Transverse colon (tissue), 4 donors: ENCODE measurements at regions not wholly inside any gene's neighbourhood (a gene's known extent, or its start where the extent isn't known, plus 50 kb on each side); places are given as distances from the start of the nearest gene placed in this dataset.

Source experiments
- DNase-seq: peaks from one replicate; pipeline ENCODE4 v3.0.0-alpha.2; 2019
- H3K27ac ChIP-seq, 4 donors: fragments of 200-600 bp; sonication (generic); 2 replicates each; pipeline ENCODE4 v1.5.1; 2016 to 2018; ENCODE audit warnings: inconsistent platforms in 4 of 4
- H3K27me3 ChIP-seq: fragments of 200-600 bp; sonication (generic); 2 replicates; pipeline ENCODE4 v1.5.1; 2017; ENCODE audit warnings: inconsistent platforms
- H3K36me3 ChIP-seq, 4 donors: fragments of 200-600 bp; sonication (generic); 2 replicates each; pipeline ENCODE4 v1.5.1; 2017 to 2019; ENCODE audit warnings: inconsistent platforms in 4 of 4
- H3K4me1 ChIP-seq, 4 donors: fragments of 200-600 bp; sonication (generic); 2 replicates each; pipeline ENCODE4 v1.5.1; 2017 to 2020; ENCODE audit warnings: inconsistent platforms in 4 of 4
- H3K4me3 ChIP-seq, 4 donors: fragments of 200-600 bp; sonication (generic); 1 replicate in 1 of 4; 2 replicates in 3 of 4; pipeline versions ENCODE4 v1.5.1 to v1.6.1; 2017 to 2019; ENCODE audit warnings: inconsistent platforms in 4 of 4
- H3K9me3 ChIP-seq, 2 donors: fragments of 200-600 bp; sonication (generic); 2 replicates each; pipeline ENCODE4 v1.5.1; 2017 to 2019; ENCODE audit warnings: inconsistent platforms in 2 of 2
- CTCF ChIP-seq, 5 experiments: fragments of 200-600 bp in 3 of 5; fragments of 450-650 bp in 2 of 5; sonication (generic) in 3 of 5; IDR thresholded peaks; 1 replicate in 2 of 5; 2 replicates in 3 of 5; pipeline ENCODE4 v1.5.1; 2016 to 2017; ENCODE audit warnings: antibody characterized with exemption in 5 of 5, inconsistent platforms in 3 of 5, mild to moderate bottlenecking in 2 of 5, moderate library complexity in 1 of 5
- EP300 ChIP-seq: sonication (generic); formaldehyde crosslinking; IDR thresholded peaks from one replicate; pipeline ENCODE4 v1.6.1; 2017; ENCODE audit warnings: antibody characterized with exemption, low read depth
- POLR2A ChIP-seq: fragments of 450-650 bp; IDR thresholded peaks from one replicate; pipeline ENCODE4 v1.6.1; 2016; ENCODE audit warnings: antibody characterized with exemption, mild to moderate bottlenecking, moderate library complexity
- POLR2AphosphoS5 ChIP-seq, 3 donors: sonication (generic); formaldehyde crosslinking; IDR thresholded peaks; one replicate each; pipeline ENCODE4 v1.6.1; 2016; ENCODE audit warnings: antibody characterized with exemption in 3 of 3
- WGBS, 2 donors: methylation state at CpG; one replicate each; pipeline ENCODE4 v1.1.5; 2018; ENCODE audit warnings: low coverage in 1 of 2; 5-methylcytosine and 5-hydroxymethylcytosine counted together
- in situ Hi-C, 4 donors: fragments of 200-750 bp; cut with MboI; loops; one replicate each; pipeline versions ENCODE4 v1.15.0 to v1.15.1; 2017; ENCODE audit warnings: low sequenced_read_pairs in 3 of 4, low pct_ligation_motif_present in 1 of 4, low pct_unique_long_range_greater_than_20kb in 1 of 4
- intact Hi-C: fragments of 100-400 bp; cut with DNase I; formaldehyde crosslinking; loops from one replicate; pipeline ENCODE4 v1.15.1; 2023; ENCODE audit warnings: low total_unique reads

GRCh38 chr3:20543535-20544226, 357.7 kb upstream of the SGO1 start:
- Histone ChIP-seq H3K4me3 (no peak overlapping the region), H3K9me3 (peaks cover 0 to 3% of the 10 kb centered on the region in 2 donors), H3K4me1 (no peaks in the 10 kb centered on the region), H3K27ac (no peak overlapping the region), H3K27me3 (no peaks in the 10 kb centered on the region), H3K36me3 (no peaks in the 10 kb centered on the region)
- TF ChIP-seq CTCF (IDR thresholded peaks at IDR 0.05): no peak
- TF ChIP-seq POLR2AphosphoS5 (IDR thresholded peaks at IDR 0.05): no peak
- TF ChIP-seq EP300: no peak
- no peak for TF ChIP-seq POLR2A
- no peak for DNase-seq
- intact Hi-C loops (no loop called here), in situ Hi-C loops (no loop called here)
- WGBS, 2 donors: 78 to 86% methylated on average over 5 of the region's 5 CpGs

- TF ChIP-seq POLR2AphosphoS5 (IDR thresholded peaks at IDR 0.05) (no peak), CTCF (IDR thresholded peaks at IDR 0.05) (no peak), POLR2A (no peak)
- no peaks in the 10 kb centered on the region for H3K36me3 ChIP-seq
- H3K27ac ChIP-seq: no peak overlapping the region
- no peaks in the 10 kb centered on the region for H3K27me3 ChIP-seq
- H3K4me3 ChIP-seq: no peak overlapping the region
- no peaks in the 10 kb centered on the region for H3K9me3 ChIP-seq
- 80 to 85% methylated on average over 1 to 3 of the region's 3 CpGs for WGBS, 2 donors
- DNase-seq: no peak
- in situ Hi-C loops (no loop called here), intact Hi-C loops (no loop called here)
- no peaks in the 10 kb centered on the region for H3K4me1 ChIP-seq
These were observed 354.1 kb upstream of the SGO1 start for GRCh38 chr3:20540066-20540465.

- no peak for TF ChIP-seq EP300
- TF ChIP-seq CTCF (IDR thresholded peaks at IDR 0.05): no peak
- TF ChIP-seq POLR2A: no peak
- no peak for TF ChIP-seq POLR2AphosphoS5 (IDR thresholded peaks at IDR 0.05)
- DNase-seq: no peak
- intact Hi-C loops (no loop called here), in situ Hi-C loops (no loop called here)
- no peak overlapping the region for H3K27ac ChIP-seq
- no peak overlapping the region for H3K4me3 ChIP-seq
- no peaks in the 10 kb centered on the region for H3K4me1 ChIP-seq
- no peaks in the 10 kb centered on the region for H3K9me3 ChIP-seq
- WGBS, 2 donors: 63 to 100% methylated on average over 2 to 6 of the region's 6 CpGs
- H3K36me3 ChIP-seq: no peaks in the 10 kb centered on the region
- H3K27me3 ChIP-seq: no peaks in the 10 kb centered on the region
These were observed 353.7 kb upstream of the SGO1 start for GRCh38 chr3:20539666-20540065.

GRCh38 chr3:20537234-20537633, 351.2 kb upstream of the SGO1 start:
- no peaks in the 10 kb centered on the region for H3K9me3 ChIP-seq
- H3K27me3 ChIP-seq: no peaks in the 10 kb centered on the region
- H3K4me3 ChIP-seq: no peak overlapping the region
- no peaks in the 10 kb centered on the region for H3K4me1 ChIP-seq
- H3K27ac ChIP-seq: no peak overlapping the region
- no peaks in the 10 kb centered on the region for H3K36me3 ChIP-seq
- no peak for DNase-seq
- 54 to 57% methylated on average over 3 of the region's 3 CpGs for WGBS, 2 donors
- TF ChIP-seq CTCF (IDR thresholded peaks at IDR 0.05) (no peak), POLR2AphosphoS5 (IDR thresholded peaks at IDR 0.05) (no peak), EP300 (no peak)
- in situ Hi-C loops (no loop called here), intact Hi-C loops (no loop called here)
